HG03342 (cell line): ENCODE measurements at regions not wholly inside any gene's neighbourhood (a gene's known extent, or its start where the extent isn't known, plus 50 kb on each side); places are given as distances from the start of the nearest gene placed in this dataset.

Experiments used
- ATAC-seq: cut with Tn5 transposase; IDR thresholded peaks from one replicate; pipeline ENCODE4 v1.9.1; 2021; ENCODE audit warnings: mild to moderate bottlenecking, moderate library complexity; ENCODE audit not compliant: unreplicated experiment

DNA sequence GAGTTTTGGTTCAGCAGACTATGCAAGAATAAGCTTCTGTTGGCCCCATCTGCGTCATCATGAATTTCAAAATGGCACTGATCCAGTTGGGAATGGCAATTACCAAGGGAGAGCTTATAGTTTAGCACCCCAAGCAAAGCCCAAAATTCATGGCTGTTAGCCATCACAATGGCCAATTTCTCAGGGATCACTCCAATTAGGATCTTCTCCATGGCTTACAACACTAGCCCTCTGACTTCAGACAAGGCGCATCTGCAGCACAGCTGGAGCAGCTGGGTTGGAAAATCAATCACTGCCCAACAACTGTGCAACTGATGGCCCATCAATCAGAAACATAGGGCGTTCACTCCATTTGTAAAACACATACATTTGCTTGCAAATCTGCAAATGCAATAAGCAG is 273.6 kb downstream of the SRBD1 start:
- no peak for ATAC-seq

DNA sequence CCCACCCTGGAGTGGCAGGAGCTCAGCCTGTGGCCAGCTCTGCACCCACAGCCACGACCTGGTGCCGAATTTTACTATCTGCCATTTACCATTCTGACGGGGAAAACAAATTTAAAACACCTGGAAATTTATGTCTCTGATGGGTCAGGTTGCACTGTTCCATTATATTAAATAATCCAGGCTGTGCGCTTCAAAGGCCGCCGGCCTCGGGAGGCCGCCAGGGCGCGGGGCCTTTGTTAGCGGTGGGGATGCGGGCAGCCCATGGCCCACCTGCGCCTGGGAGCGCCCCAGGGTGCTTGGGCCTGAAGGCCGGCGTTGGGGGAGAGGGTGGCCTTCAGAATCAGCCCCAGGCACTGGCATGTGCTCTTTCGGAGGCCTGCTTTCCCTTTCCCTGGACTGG is 276.9 kb downstream of the SRBD1 start:
- no peak for ATAC-seq

DNA sequence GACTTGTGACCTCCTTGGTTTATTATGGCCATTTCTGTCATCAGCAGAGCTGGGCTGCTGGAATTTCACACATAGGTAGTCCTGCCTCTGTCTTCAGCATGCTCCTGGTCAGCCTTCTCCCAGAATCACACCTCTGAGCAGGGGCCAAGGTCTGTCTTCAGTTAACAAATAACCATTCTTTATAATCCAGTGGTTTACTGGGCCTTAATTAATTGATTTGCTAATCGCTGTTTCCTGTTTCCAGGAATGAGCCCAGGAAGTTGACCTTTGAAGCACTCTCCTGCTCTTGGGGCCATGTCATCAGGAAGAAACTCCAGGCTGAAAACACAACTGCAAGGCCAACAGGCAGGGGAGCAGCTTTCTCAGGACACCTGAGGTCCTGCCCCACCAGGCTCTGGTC is 278.5 kb downstream of the SRBD1 start:
- ATAC-seq, result no peak

DNA sequence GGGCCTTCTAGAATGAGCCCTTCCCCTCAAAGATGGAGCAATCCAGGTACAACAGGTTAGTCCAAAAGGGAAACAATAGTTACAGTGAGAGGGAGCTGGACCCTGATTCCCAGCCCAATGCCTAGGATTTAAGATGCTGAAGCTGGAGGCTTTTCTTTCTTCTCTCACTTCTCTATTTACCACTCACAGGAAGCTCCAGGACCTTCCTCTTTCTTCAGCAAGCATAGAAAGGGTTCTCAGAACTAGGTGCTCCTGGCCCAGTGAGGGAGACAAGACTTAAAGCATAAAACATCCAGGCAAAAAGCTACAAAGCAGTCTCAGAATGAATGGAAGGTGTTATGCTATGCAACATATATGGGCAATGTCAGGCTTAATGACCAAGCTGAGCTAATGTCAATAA is 279.0 kb downstream of the SRBD1 start:
- ATAC-seq, result no peak

DNA sequence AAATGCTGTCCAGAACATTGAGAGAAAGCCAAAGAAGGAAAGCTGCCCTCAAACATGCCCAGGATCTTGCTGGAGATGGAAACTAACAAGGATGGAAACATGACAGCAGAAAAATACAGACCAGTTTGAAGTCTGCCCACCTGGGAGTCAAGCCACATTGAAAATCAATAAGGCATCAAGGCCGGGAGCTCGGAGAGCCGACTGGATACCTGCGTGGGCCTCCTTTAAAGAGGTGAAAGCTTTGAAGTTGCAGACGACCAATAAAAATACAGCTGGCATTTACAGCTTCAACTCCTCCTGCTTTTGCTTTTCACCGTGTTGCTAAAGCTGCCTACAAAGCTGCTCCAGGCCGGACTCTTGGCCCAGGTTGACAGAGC is 279.7 kb downstream of the SRBD1 start:
- no peak for ATAC-seq

DNA sequence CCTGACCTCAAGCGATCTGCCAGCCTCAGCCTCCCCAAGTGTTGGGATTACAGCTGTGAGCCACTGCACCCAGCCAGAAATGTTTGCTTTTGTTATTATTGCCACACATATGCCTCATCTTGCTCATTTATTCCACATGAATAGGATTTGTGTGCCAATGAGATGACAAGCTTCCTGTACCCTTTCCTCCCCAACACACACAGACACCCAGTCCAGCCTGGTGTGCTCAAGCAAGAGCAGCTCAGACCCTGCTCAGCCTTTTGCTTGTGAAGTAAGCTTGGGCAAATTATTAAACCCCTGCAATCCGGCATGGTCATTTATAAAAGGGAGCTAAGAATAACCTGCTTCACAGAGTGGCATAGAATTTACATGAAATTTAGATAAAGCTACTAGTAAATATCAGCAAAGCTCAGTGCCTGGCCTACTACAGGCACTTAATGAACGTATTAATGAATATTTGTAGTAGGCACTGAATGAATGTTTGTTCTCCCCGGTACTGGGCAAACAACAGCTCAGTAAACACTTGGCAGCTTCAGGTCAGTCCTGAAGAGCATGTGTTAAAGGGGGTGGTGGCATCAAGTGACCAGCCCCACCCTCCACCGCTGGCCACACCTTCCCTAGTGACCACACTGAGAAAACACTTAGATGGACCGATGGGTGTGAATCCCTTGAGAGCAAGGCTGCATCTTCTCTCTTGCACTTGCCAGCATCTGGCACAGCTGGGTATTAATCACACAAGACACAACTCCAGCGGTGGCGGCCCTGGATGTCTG is 280.2 kb downstream of the SRBD1 start:
- ATAC-seq, result no peak

DNA sequence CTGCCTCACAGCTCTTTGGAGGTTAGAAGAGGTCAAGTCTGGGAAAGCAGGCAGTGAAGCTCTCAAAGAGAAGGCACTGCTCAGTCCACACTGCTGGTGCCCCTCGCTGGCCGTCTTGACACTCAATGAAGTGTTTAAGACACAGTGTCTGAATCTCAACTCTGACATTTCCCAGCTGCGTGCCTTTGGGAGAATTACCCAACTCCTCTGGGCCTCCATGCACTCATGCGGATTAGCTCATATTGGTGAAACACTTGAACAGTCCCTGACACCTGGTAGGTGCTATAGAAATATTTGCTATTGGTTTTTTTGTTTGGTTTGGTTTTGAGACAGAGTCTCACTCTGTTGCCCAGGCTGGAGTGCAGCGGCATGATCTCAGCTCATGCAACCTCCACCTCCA is 281.0 kb downstream of the SRBD1 start:
- no peak for ATAC-seq

DNA sequence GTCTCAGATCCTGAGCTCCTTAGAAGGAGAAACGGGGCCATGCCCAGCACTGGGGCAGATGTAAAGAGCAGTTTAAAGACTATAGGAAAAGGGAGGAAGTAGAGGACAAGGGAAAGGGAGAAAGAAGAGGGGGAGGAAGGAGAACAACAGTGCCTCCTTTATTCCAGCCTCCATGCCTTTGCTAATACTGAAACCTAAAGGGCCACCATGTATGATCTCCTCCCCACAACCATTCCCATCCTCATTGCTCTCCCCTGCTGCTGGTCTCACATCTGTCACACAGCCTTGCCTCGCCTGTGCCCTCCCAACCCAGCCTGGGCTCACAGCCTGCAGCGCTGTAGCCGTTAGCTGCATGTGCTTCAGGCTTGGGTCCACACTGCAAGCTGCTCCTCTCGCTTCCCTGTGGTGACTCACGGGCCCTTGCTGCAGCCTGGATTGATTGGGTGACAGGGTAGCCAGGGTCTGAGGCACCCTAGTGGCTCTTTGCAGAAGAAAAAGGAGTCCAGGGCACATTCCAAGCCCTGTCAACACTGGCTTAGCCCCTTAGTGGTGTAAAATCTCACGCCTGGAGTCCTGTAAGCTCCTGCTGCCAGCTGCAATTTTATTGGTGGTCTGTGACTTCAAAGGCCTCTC is 281.9 kb downstream of the SRBD1 start:
- no peak for ATAC-seq

DNA sequence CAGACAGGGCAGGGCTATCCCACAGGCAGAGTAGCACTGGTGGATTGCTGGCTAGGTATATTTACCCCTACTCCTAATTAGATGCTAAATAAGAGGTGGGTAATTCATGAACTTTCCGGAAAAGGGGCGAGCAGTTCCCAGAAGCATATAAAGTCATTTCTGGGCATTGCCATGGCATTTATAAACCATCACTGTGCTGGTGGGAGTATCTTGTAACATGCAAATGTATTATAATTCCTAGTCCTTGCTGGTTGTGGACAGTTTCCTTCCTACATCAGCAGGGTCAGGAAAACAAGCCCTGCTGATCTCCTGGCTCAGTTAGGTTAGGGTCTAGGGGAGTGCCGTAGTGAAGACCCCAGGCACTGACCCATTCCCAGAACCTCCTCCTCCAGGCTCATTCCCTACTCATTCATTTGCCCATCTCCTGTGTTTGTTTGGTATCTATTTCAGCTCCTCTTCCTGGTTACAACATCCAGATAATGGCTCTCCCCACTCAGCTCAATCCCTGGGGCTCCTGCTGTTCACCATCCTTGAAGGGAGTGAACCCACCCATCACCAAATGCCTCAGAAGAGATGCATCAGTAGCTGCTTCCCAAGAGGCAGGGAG is 282.7 kb downstream of the SRBD1 start:
- no peak for ATAC-seq

DNA sequence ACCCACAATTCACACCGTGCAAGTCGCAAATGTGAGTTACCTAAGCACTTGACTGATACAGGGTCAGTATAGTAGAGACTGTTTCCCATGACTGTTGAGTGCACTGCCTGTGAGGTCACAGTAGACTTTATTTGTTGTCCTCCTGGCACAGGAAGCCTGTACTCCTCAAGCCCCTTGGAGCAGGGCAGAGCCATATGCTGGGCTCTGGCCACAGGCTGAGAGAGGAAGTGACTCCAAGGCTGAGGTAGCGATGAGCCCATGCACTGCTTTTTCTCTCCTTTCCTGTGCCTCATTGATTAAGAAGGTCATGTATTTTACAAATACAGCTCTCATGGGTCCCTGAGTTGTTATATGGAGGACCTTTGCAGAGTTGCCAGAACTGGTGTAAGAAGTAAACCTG is 287.7 kb downstream of the SRBD1 start:
- no peak for ATAC-seq

DNA sequence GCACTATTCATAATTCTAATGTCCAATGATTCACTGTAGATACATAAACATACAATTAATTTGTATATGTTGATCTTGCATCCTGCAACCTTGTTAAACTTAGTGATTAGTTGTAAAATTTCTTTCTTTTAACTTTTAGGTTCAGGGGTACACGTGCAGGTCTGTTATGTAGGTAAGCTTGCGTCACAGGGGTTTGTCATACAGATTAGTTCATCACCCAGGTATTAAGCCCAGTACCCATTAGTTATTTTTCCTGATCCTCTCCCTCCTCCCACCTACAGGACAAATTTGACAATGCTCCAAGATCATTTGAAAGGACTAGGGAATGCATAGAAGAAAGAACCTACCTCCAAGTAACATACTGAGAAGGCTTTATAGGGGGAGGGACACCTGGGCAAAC is 290.1 kb downstream of the SRBD1 start:
- no peak for ATAC-seq

DNA sequence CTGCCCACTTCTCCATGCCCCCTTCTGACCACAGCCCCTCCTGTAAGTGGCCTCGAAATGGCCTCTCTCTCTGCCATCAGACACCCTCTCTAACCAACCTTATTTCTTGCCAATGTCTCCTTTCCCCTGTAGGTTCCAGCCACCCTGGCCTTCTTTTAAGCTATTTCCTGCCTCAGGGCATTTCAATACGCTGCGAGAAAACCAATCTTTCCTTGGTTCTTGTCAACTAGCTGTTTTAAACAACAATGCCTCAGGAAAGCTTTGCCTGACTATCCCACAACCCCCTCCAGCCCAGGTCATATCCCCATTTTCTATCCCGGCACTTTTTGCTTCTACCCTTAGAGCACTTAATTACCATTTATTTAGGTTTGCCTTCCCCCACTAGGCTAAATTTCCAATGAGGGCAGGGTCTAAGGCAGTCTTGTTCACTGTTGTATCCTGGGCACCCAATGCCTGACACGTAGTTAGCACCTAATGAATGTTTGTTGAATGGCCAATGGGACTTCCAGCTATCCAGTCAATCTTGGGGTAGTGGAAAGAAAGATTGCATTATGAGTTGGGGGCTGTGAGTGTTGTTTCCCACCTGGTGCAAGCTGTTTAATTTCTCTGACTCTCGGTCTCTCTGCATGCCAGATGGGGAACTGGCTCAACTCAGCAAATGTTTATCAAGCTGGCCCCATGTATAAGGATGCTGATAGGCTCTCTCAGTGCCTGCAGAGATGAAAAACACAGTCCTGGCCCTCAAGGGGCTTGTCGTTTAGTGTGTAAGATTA is 291.2 kb downstream of the SRBD1 start:
- ATAC-seq, result no peak

DNA sequence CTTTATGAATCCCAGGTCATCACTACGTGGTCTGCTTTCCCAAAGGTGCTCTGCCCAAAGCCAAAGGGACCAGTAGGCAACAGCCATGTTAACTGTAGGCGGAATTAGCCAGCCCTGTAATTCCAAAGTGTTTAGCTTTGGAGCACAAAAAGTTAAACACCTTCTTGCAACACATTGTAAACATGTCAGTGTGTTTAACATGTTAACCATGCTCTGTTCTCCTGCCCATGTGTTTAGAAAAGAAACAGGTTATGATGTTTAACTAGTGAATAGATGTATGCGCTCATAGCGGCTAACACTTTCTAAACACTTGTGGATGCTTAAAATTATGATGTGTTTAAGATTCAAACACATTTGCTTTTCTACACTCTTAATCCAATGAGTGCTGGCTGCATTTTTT is 292.4 kb downstream of the SRBD1 start:
- ATAC-seq, result no peak

DNA sequence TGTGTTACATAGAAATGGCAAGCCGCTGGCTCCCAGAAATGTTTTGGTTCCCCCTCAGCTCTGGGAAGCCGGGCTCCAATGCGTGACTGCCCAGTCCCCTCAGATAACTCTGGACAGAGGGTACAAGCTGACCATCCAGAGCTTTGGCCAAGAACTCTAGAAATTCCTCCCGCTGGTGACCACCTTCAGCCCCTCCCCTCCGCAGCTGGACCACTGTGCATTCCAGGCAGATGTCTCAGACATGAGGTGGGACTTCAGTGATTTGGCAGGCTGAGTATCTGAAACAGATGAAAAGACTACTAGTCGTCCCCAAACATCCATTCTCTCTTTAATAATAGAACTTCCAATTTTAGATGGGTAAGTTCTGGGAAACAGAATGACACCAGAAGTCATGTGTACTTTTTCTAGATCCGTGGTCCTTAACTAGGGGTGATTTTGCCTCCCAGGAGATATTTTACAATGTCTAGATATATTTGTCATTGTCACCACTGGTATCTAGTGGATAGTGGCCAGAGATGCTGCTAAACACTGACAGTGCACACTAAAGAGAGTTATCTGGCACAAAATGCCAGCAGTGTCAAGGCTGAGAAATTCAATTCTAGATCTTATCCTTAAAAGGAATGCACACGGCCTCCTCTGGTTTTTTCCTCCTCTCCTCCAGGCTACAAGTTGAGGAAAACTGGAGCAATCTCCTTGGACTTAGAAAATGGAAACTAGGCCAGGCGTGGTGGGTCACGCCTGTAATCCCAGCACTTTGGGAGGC is 294.3 kb downstream of the SRBD1 start:
- no peak for ATAC-seq

DNA sequence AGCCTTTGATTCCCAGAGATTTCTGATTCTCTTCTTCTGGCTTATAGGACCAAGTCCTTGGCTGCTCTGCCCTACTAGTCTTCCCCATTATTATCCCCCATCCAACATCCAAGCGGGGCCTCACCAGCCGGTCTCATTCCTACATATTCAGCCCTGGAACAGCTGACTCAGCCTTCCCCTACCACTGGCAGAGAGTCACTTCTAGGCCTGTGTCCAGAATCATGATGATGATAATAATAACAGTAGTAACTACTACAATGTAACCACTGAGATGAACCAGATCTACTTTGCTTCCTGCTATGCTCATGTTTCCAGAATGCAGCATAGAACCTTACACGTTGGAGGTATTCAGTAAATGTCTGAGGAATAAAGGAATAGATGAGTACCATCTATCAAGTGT is 295.2 kb downstream of the SRBD1 start:
- no peak for ATAC-seq

DNA sequence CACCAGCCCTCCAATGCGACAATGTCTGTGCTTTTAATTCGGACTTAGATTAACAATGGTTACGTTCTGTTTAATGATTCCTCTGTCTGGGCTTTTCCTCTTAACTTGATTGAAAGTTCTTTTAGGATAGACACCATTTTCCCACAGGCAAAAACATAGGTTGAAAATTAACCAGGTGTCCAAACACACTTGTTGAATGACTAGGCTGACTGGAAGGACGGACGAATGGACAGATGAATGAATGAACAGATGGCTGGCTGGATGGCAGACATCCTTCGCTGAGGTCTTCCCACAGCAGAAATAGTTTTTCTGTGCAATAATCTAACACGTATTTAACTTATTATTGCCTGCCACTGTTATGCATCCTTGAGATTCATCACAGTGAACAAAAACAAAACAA is 298.8 kb downstream of the SRBD1 start:
- ATAC-seq, result no peak

DNA sequence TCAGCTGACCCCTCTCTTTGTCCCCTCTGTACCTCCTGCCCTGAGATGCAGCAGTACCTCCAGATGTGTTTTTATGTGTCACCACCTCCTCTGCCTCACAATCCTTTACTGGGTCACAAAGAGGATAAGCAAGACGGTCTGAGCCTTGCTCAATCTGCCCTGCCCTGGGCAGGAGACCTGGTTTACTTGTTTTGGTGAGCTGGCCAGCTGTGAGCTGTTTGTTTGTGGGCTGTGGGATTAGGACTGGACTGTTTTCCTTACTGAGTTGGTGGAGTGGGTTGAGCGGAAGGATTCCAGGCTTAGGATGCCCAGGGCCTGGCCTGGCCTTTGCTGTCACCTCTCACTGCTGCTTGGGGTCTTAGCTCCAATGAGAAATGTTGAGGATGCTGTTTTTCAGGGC is 299.5 kb downstream of the SRBD1 start:
- no peak for ATAC-seq

DNA sequence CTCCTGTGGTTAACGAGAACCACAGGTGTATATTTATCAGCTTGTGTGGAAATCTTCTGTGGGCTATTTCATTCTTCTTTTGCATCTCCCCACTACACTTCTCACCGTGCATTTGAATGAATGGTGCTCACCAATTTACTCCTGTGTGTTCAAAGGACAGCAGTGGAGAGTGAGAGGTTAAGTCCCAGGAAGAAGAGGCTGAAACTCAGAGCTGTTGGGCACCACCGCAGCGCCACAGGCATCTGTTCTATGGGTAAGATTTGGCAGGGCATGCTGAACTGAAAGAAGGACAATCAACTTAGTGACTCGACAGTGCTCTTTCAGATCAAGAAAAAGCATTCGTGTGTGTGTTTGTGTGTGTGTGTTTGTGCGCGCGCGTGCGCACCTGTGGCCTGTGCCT is 297.9 kb upstream of the SIX2 start:
- ATAC-seq, result no peak

DNA sequence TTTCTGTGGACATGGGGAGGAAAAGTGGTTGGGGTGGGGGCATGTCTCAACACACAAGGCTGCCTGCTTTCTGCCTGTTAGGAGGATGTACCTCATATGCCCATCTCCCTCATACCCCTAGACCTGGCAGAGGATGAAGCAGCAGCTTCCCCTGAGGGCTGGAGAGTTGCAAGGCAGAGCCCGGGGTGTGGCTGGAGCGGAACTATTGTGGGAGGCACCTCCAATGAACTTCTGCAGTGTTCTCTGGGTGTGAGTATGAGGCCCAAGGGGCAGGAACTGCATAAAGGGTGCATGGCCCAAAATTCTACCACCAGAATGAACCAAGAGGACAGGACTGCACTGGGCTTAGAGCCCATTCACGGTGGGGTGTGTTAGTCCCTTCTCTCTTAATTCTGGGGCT is 296.3 kb upstream of the SIX2 start:
- ATAC-seq, result no peak

DNA sequence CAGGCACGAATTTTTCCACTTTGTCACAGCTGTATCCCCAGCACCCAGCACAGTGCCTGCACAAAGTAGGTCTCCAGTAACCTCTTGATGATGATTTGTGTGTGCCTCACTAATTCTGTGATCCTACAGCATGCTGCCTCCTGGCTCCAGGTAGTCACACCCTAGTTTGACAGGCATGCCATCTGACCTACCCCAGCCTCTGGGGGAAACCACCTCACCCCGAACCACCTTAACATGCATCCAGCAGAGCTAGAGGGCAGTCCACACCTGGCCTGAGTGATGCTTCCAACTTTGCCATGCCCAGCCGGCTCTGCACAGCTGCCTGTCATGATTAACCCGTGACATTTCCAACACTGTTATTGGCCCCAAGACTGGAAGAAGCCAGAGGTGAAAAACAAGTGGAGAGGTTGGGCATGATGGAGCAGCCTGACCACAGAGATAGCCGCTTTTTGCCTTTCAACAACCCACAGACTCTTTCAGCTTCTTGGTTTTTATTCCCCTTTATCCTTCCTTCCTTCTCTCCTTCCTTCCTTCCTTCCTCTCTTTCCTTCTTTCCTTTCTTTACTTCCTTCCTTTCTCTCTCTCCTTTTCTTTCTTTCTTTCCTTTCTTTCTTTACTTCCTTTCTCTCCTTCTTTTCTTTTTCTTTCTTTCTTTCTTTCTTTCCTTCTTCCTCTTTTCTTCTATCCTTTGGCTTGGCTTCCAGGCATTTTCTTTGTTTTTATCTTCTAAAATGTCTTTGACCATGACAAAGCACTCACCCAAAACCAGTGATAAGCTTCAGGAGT is 294.4 kb upstream of the SIX2 start:
- ATAC-seq, result no peak
